Mammary epithelial cell (primary cell): ENCODE measurements at regions not wholly inside any gene's neighbourhood (a gene's known extent, or its start where the extent isn't known, plus 50 kb on each side); places are given as distances from the start of the nearest gene placed in this dataset.

Source experiments
- CTCF ChIP-seq, 2 donors: IDR thresholded peaks in 1 of 2; conservative IDR thresholded peaks in 1 of 2; 2 replicates each; pipeline ENCODE4 v1.5.1; 2011 to 2012; ENCODE audit warnings: inconsistent platforms in 2 of 2, low read length in 2 of 2, mild to moderate bottlenecking in 2 of 2, control low read depth in 1 of 2, low read depth in 1 of 2; ENCODE audit not compliant: insufficient read depth in 1 of 2; ENCODE audit errors: extremely low read depth in 1 of 2
- EZH2 ChIP-seq: IDR thresholded peaks from 2 replicates; pipeline ENCODE4 v1.6.1; 2012; ENCODE audit warnings: low read length, inconsistent platforms, borderline replicate concordance

- TF ChIP-seq CTCF (conservative IDR thresholded peaks at IDR 0.05 in 1 of 2, IDR thresholded peaks at IDR 0.05 in 1 of 2; ENCODE audit: extremely low read depth in 1 of 2, insufficient read depth in 1 of 2, low read depth in 1 of 2, low read length in 2 of 2) (no peak), EZH2 (no peak)
Measured at GRCh38 chr6:54525731-54526130, 217.5 kb downstream of the TINAG start.
